ENCODE measurements at regions not wholly inside any gene's neighbourhood (a gene's known extent, or its start where the extent isn't known, plus 50 kb on each side); places are given as distances from the start of the nearest gene placed in this dataset.

DNA sequence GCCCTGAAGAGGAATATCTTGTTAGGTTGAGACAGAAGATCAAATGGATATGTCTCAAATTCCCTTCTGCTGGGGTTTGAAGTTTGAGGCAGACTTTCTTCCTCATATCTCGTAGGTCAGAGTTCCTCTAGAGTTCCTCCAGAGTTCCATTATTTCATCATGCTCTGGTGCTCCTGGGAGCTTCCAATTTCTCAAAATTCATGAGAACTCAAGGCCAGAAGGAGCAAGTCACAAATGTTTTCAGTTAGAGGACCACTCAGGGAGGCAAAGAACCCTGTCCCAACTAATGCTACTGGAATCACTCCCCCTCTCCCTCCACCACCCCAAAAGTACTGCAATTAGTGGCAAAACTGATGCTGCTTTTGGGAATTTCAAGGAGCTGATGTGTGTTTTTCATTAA lies 115.7 kb upstream of the RBMS1 start:
- no peak overlapping the region for H3K4me3 ChIP-seq (ENCODE audit: control insufficient read depth in 2 of 3, extremely low read depth in 1 of 3, insufficient read depth in 2 of 3, low read depth in 1 of 3, low read length in 3 of 3)
- no peak for DNase-seq (ENCODE audit: low read depth, low spot score)
- no peak for FAIRE-seq

DNA sequence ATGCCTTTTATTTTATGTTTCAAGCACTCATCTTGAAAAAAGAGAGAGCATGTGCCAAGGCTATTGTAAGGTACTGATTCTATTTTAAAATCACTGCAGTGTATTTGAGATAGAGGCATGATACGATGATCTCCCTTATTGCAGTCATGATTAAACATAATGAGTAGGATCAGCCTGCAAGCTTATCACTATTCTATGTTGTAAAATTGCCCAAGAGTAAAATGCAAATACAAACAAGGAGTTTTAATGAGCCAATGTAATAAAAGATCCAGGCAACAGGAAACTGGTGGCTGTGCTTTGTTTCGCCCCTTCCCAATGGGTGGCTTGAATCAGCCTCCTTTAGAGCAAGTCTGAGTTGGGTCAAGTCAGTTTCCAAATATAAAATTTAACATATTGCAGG lies 116.4 kb upstream of the RBMS1 start:
- FAIRE-seq (no peak), DNase-seq (ENCODE audit: low read depth, low spot score) (no peak)
- TF ChIP-seq EZH2 (IDR thresholded peaks at IDR 0.05; ENCODE audit: low read length), result no peak
- TF ChIP-seq, protein P1, sequence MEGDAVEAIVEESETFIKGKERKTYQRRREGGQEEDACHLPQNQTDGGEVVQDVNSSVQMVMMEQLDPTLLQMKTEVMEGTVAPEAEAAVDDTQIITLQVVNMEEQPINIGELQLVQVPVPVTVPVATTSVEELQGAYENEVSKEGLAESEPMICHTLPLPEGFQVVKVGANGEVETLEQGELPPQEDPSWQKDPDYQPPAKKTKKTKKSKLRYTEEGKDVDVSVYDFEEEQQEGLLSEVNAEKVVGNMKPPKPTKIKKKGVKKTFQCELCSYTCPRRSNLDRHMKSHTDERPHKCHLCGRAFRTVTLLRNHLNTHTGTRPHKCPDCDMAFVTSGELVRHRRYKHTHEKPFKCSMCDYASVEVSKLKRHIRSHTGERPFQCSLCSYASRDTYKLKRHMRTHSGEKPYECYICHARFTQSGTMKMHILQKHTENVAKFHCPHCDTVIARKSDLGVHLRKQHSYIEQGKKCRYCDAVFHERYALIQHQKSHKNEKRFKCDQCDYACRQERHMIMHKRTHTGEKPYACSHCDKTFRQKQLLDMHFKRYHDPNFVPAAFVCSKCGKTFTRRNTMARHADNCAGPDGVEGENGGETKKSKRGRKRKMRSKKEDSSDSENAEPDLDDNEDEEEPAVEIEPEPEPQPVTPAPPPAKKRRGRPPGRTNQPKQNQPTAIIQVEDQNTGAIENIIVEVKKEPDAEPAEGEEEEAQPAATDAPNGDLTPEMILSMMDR (optimal IDR thresholded peaks at IDR 0.05 in 1 of 3, IDR thresholded peaks at IDR 0.05 in 1 of 3, conservative IDR thresholded peaks at IDR 0.05 in 1 of 3; ENCODE audit: extremely low read depth in 1 of 3, insufficient read depth in 2 of 3, low read length in 3 of 3), result no peak
- H3K9me1 ChIP-seq (ENCODE audit: control insufficient read depth, extremely low read depth, insufficient read depth, low read length), result no peaks in the 10 kb centered on the region
- no peaks in the 10 kb centered on the region for H4K20me1 ChIP-seq (ENCODE audit: control insufficient read depth, extremely low read depth, insufficient read depth, low read length)
- H3K9ac ChIP-seq (ENCODE audit: control insufficient read depth, extremely low read depth, insufficient read depth, low read length), result no peak overlapping the region
- no peak overlapping the region for H3K4me3 ChIP-seq (ENCODE audit: control insufficient read depth in 2 of 3, extremely low read depth in 1 of 3, insufficient read depth in 2 of 3, low read depth in 1 of 3, low read length in 3 of 3)
- no peak overlapping the region for H3K27ac ChIP-seq (ENCODE audit: control insufficient read depth, insufficient read depth, low read length)
- H3K9me3 ChIP-seq (ENCODE audit: control insufficient read depth, low read depth, low read length), result no peaks in the 10 kb centered on the region
- H2AFZ ChIP-seq (ENCODE audit: control insufficient read depth, low read length), result no peak overlapping the region
- H3K4me1 ChIP-seq (ENCODE audit: control insufficient read depth, extremely low read depth, insufficient read depth, low read length), result peaks cover 19% of the 10 kb centered on the region
- no peaks in the 10 kb centered on the region for H3K36me3 ChIP-seq (ENCODE audit: control insufficient read depth in 2 of 2, extremely low read depth in 1 of 2, insufficient read depth in 2 of 2, low read length in 2 of 2)
- H3K4me2 ChIP-seq (ENCODE audit: control insufficient read depth, extremely low read depth, insufficient read depth, low read depth, low read length), result no peak overlapping the region
- dilution Hi-C loops (cut with MboI; ENCODE audit: extremely low pct_ligation_motif_present, low sequenced_read_pairs), result no loop called here
- no peaks in the 10 kb centered on the region for H3K79me2 ChIP-seq (ENCODE audit: control insufficient read depth, insufficient read depth, low read length)
- no peaks in the 10 kb centered on the region for H3K27me3 ChIP-seq (ENCODE audit: control insufficient read depth, extremely low read depth, insufficient read depth, low read length)

More for the DNA sequence above, 115.7 kb upstream of the RBMS1 start:
- H3K79me2 ChIP-seq (ENCODE audit: control insufficient read depth, insufficient read depth, low read length), result no peaks in the 10 kb centered on the region
- no peaks in the 10 kb centered on the region for H3K27me3 ChIP-seq (ENCODE audit: control insufficient read depth, extremely low read depth, insufficient read depth, low read length)
- no peak overlapping the region for H3K4me2 ChIP-seq (ENCODE audit: control insufficient read depth, extremely low read depth, insufficient read depth, low read depth, low read length)
- dilution Hi-C loops (cut with MboI; ENCODE audit: extremely low pct_ligation_motif_present, low sequenced_read_pairs), result no loop called here
- no peaks in the 10 kb centered on the region for H3K36me3 ChIP-seq (ENCODE audit: control insufficient read depth in 2 of 2, extremely low read depth in 1 of 2, insufficient read depth in 2 of 2, low read length in 2 of 2)
- TF ChIP-seq EZH2 (IDR thresholded peaks at IDR 0.05; ENCODE audit: low read length), result no peak
- TF ChIP-seq, protein P1 (optimal IDR thresholded peaks at IDR 0.05 in 1 of 3, IDR thresholded peaks at IDR 0.05 in 1 of 3, conservative IDR thresholded peaks at IDR 0.05 in 1 of 3; ENCODE audit: extremely low read depth in 1 of 3, insufficient read depth in 2 of 3, low read length in 3 of 3), result no peak
- H2AFZ ChIP-seq (ENCODE audit: control insufficient read depth, low read length), result no peak overlapping the region
- H3K9me3 ChIP-seq (ENCODE audit: control insufficient read depth, low read depth, low read length), result no peaks in the 10 kb centered on the region
- H3K4me1 ChIP-seq (ENCODE audit: control insufficient read depth, extremely low read depth, insufficient read depth, low read length), result peaks cover 19% of the 10 kb centered on the region
- no peak overlapping the region for H3K27ac ChIP-seq (ENCODE audit: control insufficient read depth, insufficient read depth, low read length)
- H4K20me1 ChIP-seq (ENCODE audit: control insufficient read depth, extremely low read depth, insufficient read depth, low read length), result no peaks in the 10 kb centered on the region
- no peak overlapping the region for H3K9ac ChIP-seq (ENCODE audit: control insufficient read depth, extremely low read depth, insufficient read depth, low read length)
- no peaks in the 10 kb centered on the region for H3K9me1 ChIP-seq (ENCODE audit: control insufficient read depth, extremely low read depth, insufficient read depth, low read length)

All from keratinocyte (primary cell).